PFSK-1 (cell line): ENCODE measurements at regions not wholly inside any gene's neighbourhood (a gene's known extent, or its start where the extent isn't known, plus 50 kb on each side); places are given as distances from the start of the nearest gene placed in this dataset.

ENCODE experiments used
- FOXP2 ChIP-seq: optimal IDR thresholded peaks from 2 replicates; pipeline ENCODE3; 2011; ENCODE audit warnings: borderline replicate concordance, control low read depth, inconsistent platforms; ENCODE audit not compliant: insufficient read depth; ENCODE audit errors: extremely low read length, extremely low read depth
- POLR2AphosphoS5 ChIP-seq: IDR thresholded peaks from 2 replicates; pipeline ENCODE4 v1.6.1; 2012; ENCODE audit warnings: low read depth, mild to moderate bottlenecking, control low read depth, low read length, moderate library complexity
- SIN3A ChIP-seq: IDR thresholded peaks from 2 replicates; pipeline ENCODE4 v1.6.1; 2012; ENCODE audit warnings: mild to moderate bottlenecking, low read length, moderate library complexity, borderline replicate concordance; ENCODE audit not compliant: insufficient read depth
- TAF1 ChIP-seq: IDR thresholded peaks from 2 replicates; pipeline ENCODE4 v1.6.1; 2012; ENCODE audit warnings: low read length, control low read depth, borderline replicate concordance; ENCODE audit not compliant: insufficient read depth
- TF ChIP-seq, protein P1 (sequence below), 2 experiments: IDR thresholded peaks; 2 replicates each; pipeline versions ENCODE4 v1.6.1 to v1.8.0; 2011 to 2012; ENCODE audit warnings: low read depth in 2 of 2, low read length in 2 of 2, control low read depth in 1 of 2, inconsistent platforms in 1 of 2, mild to moderate bottlenecking in 1 of 2, moderate library complexity in 1 of 2; ENCODE audit not compliant: insufficient read depth in 1 of 2

DNA sequence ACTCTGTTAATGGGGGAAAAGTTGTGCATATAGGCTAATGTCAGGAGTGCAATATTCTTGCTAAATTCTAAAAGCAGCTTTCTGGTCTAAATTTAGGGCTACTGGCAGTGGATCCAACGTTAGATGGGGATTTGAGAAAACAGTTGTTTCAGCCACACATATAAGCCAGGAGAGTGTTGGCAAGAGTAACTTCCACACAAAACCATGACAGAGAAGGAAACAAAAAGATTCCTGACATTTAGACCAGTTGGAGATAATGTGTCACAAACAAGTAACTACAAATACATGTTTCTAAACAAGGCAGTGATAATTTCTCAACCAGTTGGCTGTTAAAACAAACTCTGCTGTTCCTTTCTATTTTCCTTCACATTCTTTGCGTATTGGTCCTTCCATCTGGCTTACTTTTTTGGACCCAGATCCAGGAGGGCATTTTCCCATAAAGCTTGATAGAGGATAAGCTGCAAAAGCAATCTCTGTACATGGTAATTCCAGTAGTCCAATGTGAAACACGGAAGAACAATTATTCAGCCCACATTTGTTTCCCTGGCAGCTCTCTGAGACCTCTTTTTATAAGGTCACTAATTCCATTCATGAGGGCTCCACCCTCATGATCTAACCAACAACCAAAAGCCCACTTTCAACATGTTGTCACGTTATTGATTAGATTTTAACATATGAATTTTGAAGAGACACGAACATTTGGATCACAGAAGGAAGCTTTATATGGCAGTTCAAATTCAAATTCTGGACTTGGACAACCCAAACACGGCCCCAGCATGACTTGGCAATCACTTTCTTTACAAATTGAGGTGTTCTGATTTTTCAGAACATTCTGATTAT, 1888.6 kb downstream of the MRPL39 start:
- no peak for TF ChIP-seq SIN3A
- no peak for TF ChIP-seq TAF1
- TF ChIP-seq, protein P1, sequence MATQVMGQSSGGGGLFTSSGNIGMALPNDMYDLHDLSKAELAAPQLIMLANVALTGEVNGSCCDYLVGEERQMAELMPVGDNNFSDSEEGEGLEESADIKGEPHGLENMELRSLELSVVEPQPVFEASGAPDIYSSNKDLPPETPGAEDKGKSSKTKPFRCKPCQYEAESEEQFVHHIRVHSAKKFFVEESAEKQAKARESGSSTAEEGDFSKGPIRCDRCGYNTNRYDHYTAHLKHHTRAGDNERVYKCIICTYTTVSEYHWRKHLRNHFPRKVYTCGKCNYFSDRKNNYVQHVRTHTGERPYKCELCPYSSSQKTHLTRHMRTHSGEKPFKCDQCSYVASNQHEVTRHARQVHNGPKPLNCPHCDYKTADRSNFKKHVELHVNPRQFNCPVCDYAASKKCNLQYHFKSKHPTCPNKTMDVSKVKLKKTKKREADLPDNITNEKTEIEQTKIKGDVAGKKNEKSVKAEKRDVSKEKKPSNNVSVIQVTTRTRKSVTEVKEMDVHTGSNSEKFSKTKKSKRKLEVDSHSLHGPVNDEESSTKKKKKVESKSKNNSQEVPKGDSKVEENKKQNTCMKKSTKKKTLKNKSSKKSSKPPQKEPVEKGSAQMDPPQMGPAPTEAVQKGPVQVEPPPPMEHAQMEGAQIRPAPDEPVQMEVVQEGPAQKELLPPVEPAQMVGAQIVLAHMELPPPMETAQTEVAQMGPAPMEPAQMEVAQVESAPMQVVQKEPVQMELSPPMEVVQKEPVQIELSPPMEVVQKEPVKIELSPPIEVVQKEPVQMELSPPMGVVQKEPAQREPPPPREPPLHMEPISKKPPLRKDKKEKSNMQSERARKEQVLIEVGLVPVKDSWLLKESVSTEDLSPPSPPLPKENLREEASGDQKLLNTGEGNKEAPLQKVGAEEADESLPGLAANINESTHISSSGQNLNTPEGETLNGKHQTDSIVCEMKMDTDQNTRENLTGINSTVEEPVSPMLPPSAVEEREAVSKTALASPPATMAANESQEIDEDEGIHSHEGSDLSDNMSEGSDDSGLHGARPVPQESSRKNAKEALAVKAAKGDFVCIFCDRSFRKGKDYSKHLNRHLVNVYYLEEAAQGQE (IDR thresholded peaks at IDR 0.05; ENCODE audit: insufficient read depth in 1 of 2, low read depth in 2 of 2, low read length in 2 of 2): no peak
- TF ChIP-seq FOXP2: no peak
- TF ChIP-seq POLR2AphosphoS5: no peak

DNA sequence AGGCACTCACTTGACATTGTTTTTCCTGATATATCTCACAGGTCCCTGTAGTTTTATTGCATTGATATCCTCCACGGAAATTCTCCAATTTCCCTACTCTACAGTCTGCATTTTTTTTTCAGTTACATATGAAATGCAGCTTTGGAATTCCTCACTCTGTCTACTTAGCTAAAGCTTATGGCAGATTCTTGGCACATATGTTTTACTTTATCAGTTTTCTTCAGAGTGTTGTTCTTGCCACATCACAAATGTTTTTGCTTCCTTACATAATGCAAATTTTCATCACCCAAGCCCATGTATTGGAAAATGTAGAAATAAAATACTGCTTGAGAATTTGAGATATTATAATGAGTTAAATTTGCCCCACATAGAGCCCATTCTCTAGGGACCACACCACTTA, 1895.1 kb downstream of the MRPL39 start:
- TF ChIP-seq SIN3A (no peak), FOXP2 (no peak), TAF1 (no peak), POLR2AphosphoS5 (no peak)
- TF ChIP-seq, protein P1 (IDR thresholded peaks at IDR 0.05; ENCODE audit: insufficient read depth in 1 of 2, low read depth in 2 of 2, low read length in 2 of 2): no peak

DNA sequence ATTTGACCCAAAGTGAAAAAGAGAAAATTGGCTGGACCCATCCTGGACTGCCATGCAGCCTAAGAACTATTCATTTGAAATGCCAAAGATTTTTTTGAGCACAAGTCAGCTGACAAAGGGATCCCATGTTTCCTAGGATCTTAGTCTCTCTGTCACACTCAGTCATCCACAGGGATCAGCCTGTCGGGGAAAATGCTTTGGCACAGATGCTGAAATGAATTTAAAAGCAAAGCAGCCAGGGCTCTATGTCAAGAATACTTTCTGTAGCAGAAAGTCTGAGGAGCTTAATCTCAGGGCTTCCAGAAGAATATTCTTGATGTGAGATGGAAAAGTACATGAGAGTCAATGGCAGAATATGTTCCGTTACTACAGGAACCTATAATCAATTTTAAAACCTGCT, 1900.8 kb downstream of the MRPL39 start:
- TF ChIP-seq SIN3A (no peak), POLR2AphosphoS5 (no peak), TAF1 (no peak), FOXP2 (no peak)
- TF ChIP-seq, protein P1 (IDR thresholded peaks at IDR 0.05; ENCODE audit: insufficient read depth in 1 of 2, low read depth in 2 of 2, low read length in 2 of 2): no peak

DNA sequence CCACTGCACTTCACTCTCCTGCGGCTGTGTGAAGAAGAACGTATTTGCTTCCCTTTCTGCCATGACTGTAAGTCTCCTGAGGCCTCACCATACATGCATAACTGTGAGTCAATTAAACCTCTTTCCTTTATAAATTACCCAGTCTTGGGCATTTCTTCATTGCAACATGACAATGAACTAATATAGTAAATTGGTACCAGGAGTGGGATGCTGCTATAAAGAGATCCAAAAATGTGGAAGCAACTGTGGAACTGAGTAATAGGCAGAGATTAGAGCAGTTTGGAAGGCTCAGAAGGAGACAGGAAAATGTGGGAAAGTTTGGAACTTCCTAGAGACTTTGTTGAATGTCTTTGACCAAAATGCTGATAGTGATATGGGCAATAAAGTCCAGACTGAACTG, 1907.9 kb downstream of the MRPL39 start:
- no peak for TF ChIP-seq SIN3A
- no peak for TF ChIP-seq FOXP2
- no peak for TF ChIP-seq POLR2AphosphoS5
- TF ChIP-seq TAF1: no peak
- TF ChIP-seq, protein P1 (IDR thresholded peaks at IDR 0.05; ENCODE audit: insufficient read depth in 1 of 2, low read depth in 2 of 2, low read length in 2 of 2): no peak
